ENCODE measurements at regions not wholly inside any gene's neighbourhood (a gene's known extent, or its start where the extent isn't known, plus 50 kb on each side); places are given as distances from the start of the nearest gene placed in this dataset.

GRCh38 chr7:46806856-46807255, 775.1 kb downstream of the TNS3 start:
- no peaks in the 10 kb centered on the region for H3K36me3 ChIP-seq (ENCODE audit: control insufficient read depth in 1 of 2, insufficient read depth in 2 of 2, low read length in 2 of 2)
- H3K9ac ChIP-seq (ENCODE audit: low read length), result no peak overlapping the region
- no peaks in the 10 kb centered on the region for H4K20me1 ChIP-seq (ENCODE audit: insufficient read depth)
- intact Hi-C loops (cut with micrococcal nuclease), result no loop called here
- H3K4me1 ChIP-seq (ENCODE audit: control insufficient read depth in 1 of 2, insufficient read depth in 2 of 2, low read length in 2 of 2), result 0 out of 4 replicates have a peak, but pooled peaks cover 0 to 4% of the 10 kb centered on the region in 2 experiments
- TF ChIP-seq SP1 (IDR thresholded peaks at IDR 0.05; ENCODE audit: low read depth), result no peak
- TF ChIP-seq SRF (IDR thresholded peaks at IDR 0.05; ENCODE audit: low read depth), result no peak
- TF ChIP-seq EZH2phosphoT487 (IDR thresholded peaks at IDR 0.05; ENCODE audit: borderline replicate concordance), result no peak
- no peak for TF ChIP-seq CEBPB (IDR thresholded peaks at IDR 0.05; ENCODE audit: low read depth)
- no peak for TF ChIP-seq POLR2AphosphoS5 (IDR thresholded peaks at IDR 0.05; ENCODE audit: low read depth, low read length)
- no peak overlapping the region for H2AFZ ChIP-seq (ENCODE audit: low read depth, low read length, poor library complexity, severe bottlenecking)
- H3K79me2 ChIP-seq (ENCODE audit: insufficient read depth, low read length), result no peaks in the 10 kb centered on the region
- no peak overlapping the region for H3K27ac ChIP-seq (ENCODE audit: low read depth, low read length)
- ChIA-PET POLR2A (no interaction called here), CTCF (no interaction called here), RAD21 (ENCODE audit: low non-redundant PET in 1 of 2, low total read pairs in 2 of 2, uncharacterized antibody in 2 of 2, unreplicated experiment in 2 of 2) (no interaction called here)
- DNase-seq (ENCODE audit: low read depth, low spot score), result no peak
- no peaks in the 10 kb centered on the region for H3K27me3 ChIP-seq (ENCODE audit: insufficient read depth, low read length)
- no peak overlapping the region for H3K4me2 ChIP-seq (ENCODE audit: low read length)
- no peaks in the 10 kb centered on the region for H3K9me2 ChIP-seq (ENCODE audit: insufficient read depth)
- no peak for ATAC-seq
- H3K9me3 ChIP-seq (ENCODE audit: control insufficient read depth in 1 of 2, insufficient read depth in 1 of 2, low read depth in 1 of 2, low read length in 2 of 2), result no peaks in the 10 kb centered on the region
- H3K4me3 ChIP-seq (replicated peaks in 1 of 2; ENCODE audit: low read depth in 1 of 2, low read length in 2 of 2), result no peak overlapping the region
- BruUV-seq (replicated peaks), result no TSS peak

- H3K79me2 ChIP-seq (ENCODE audit: insufficient read depth, low read length), result no peaks in the 10 kb centered on the region
- H3K9ac ChIP-seq (ENCODE audit: low read length), result no peak overlapping the region
- H3K27ac ChIP-seq (ENCODE audit: low read depth, low read length), result no peak overlapping the region
- no peak for TF ChIP-seq REST (IDR thresholded peaks at IDR 0.05; ENCODE audit: low read depth)
- TF ChIP-seq CTCF (IDR thresholded peaks at IDR 0.05 in 2 of 3, conservative IDR thresholded peaks at IDR 0.05 in 1 of 3; ENCODE audit: borderline replicate concordance in 1 of 3, insufficient read depth in 1 of 3, low read depth in 2 of 3, low read length in 2 of 3), result no peak
- no peak for TF ChIP-seq EZH2 (IDR thresholded peaks at IDR 0.05)
- ChIA-PET RAD21 (ENCODE audit: low non-redundant PET in 1 of 2, low total read pairs in 2 of 2, uncharacterized antibody in 2 of 2, unreplicated experiment in 2 of 2) (no interaction called here), CTCF (no interaction called here), POLR2A (interaction anchor here (0.7 kb wide), 1 partner anchor 278 kb away, joined by 4 read pairs; no protein-coding TSS in a partner anchor)
- H2AFZ ChIP-seq (ENCODE audit: low read depth, low read length, poor library complexity, severe bottlenecking), result no peak overlapping the region
- intact Hi-C loops (cut with micrococcal nuclease), result no loop called here
- H3K9me3 ChIP-seq (ENCODE audit: control insufficient read depth in 1 of 2, insufficient read depth in 1 of 2, low read depth in 1 of 2, low read length in 2 of 2), result no peaks in the 10 kb centered on the region
- BruUV-seq (replicated peaks), result no TSS peak
- no peaks in the 10 kb centered on the region for H3K36me3 ChIP-seq (ENCODE audit: control insufficient read depth in 1 of 2, insufficient read depth in 2 of 2, low read length in 2 of 2)
- no peak overlapping the region for H3K4me2 ChIP-seq (ENCODE audit: low read length)
- H3K4me3 ChIP-seq (replicated peaks in 1 of 2; ENCODE audit: low read depth in 1 of 2, low read length in 2 of 2), result no peak overlapping the region
- H3K9me2 ChIP-seq (ENCODE audit: insufficient read depth), result no peaks in the 10 kb centered on the region
- no peaks in the 10 kb centered on the region for H3K4me1 ChIP-seq (ENCODE audit: control insufficient read depth in 1 of 2, insufficient read depth in 2 of 2, low read length in 2 of 2)
- ATAC-seq (no peak), DNase-seq (ENCODE audit: low read depth, low spot score) (no peak)
- no peaks in the 10 kb centered on the region for H3K27me3 ChIP-seq (ENCODE audit: insufficient read depth, low read length)
- no peaks in the 10 kb centered on the region for H4K20me1 ChIP-seq (ENCODE audit: insufficient read depth)
Measured at GRCh38 chr7:46802479-46802878, 779.4 kb downstream of the TNS3 start.
